NCI-H69 (cell line): ENCODE measurements at regions not wholly inside any gene's neighbourhood (a gene's known extent, or its start where the extent isn't known, plus 50 kb on each side); places are given as distances from the start of the nearest gene placed in this dataset.
"Not testable (repeated sequence)": the region's sequence is repeated elsewhere in the genome, so short reads cannot be mapped to it uniquely, and the experiment has no call there.

Source experiments
- DNase-seq: peaks from one replicate; lab custom pipeline; 2025; lab: John Stamatoyannopoulos, UW

GRCh38 chr5:27491746-27492439 is 453.5 kb upstream of the CDH9 start:
- DNase-seq, result no peak

GRCh38 chr5:27491047-27491446 is 452.7 kb upstream of the CDH9 start:
- DNase-seq, result no peak

GRCh38 chr5:27489701-27490100 is 451.3 kb upstream of the CDH9 start:
- no peak for DNase-seq

- no peak for DNase-seq
Measured at GRCh38 chr5:27482663-27483062, 444.3 kb upstream of the CDH9 start.

- no peak for DNase-seq
Measured at GRCh38 chr5:27479859-27480258, 441.5 kb upstream of the CDH9 start.

- no peak for DNase-seq
Measured at GRCh38 chr5:27477550-27477949, 439.2 kb upstream of the CDH9 start.

- DNase-seq, result no peak
Measured at GRCh38 chr5:27476356-27476988, 438.1 kb upstream of the CDH9 start.

GRCh38 chr5:27475063-27475462 is 436.7 kb upstream of the CDH9 start:
- no peak for DNase-seq

- no peak for DNase-seq
Measured at GRCh38 chr5:27474395-27474794, 436.0 kb upstream of the CDH9 start.

GRCh38 chr5:27474047-27474309 is 435.6 kb upstream of the CDH9 start:
- DNase-seq, result no peak

- no peak for DNase-seq
Measured at GRCh38 chr5:27473307-27474046, 435.1 kb upstream of the CDH9 start.

GRCh38 chr5:27472871-27473270 is 434.5 kb upstream of the CDH9 start:
- no peak for DNase-seq

- DNase-seq, result peak; percentile 39
Measured at GRCh38 chr5:27472000-27472763, 433.8 kb upstream of the CDH9 start.

GRCh38 chr5:27466959-27467358 is 428.6 kb upstream of the CDH9 start:
- no peak for DNase-seq

- DNase-seq, result no peak
Measured at GRCh38 chr5:27465140-27465539, 426.8 kb upstream of the CDH9 start.

GRCh38 chr5:27463446-27464149 is 425.2 kb upstream of the CDH9 start:
- no peak for DNase-seq

- no peak for DNase-seq
Measured at GRCh38 chr5:27462936-27463335, 424.6 kb upstream of the CDH9 start.

GRCh38 chr5:27458287-27458686 is 419.9 kb upstream of the CDH9 start:
- no peak for DNase-seq

- DNase-seq, result no peak
Measured at GRCh38 chr5:27451377-27451776, 413.0 kb upstream of the CDH9 start.

GRCh38 chr5:27450607-27451006 is 412.2 kb upstream of the CDH9 start:
- no peak for DNase-seq

GRCh38 chr5:27439383-27439782 is 401.0 kb upstream of the CDH9 start:
- not testable (repeated sequence) for DNase-seq

- DNase-seq, result no peak
Measured at GRCh38 chr5:27437594-27438200, 399.3 kb upstream of the CDH9 start.
